ENCODE measurements at regions not wholly inside any gene's neighbourhood (a gene's known extent, or its start where the extent isn't known, plus 50 kb on each side); places are given as distances from the start of the nearest gene placed in this dataset.
"Not testable (repeated sequence)": the region's sequence is repeated elsewhere in the genome, so short reads cannot be mapped to it uniquely, and the experiment has no call there.

DNA sequence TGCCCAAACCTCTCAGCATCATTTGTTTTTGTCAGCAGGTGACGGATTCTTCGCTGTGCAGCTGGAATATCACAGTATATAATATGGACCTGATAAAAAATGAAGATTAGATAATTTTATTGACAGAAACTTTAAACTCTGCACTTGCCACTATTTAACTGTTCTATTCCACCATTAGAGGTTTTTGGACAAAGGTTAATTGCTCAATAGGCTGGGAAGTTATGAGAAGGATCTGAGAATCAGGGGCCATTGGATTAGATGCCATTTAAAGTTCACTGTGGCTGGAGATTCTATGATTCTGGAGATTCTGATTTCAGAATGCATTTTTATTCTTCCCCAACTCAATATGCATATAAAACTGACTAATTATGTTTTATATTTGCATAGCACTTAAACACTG lies 59.8 kb upstream of the ANXA1 start:
- Histone ChIP-seq H3K9me2 (ENCODE audit: insufficient read depth) (0 out of 2 replicates have a peak, but pooled peaks cover 4% of the 10 kb centered on the region), H3K27ac (no peak overlapping the region), H3K9me3 (ENCODE audit: insufficient read depth, low read depth) (no peaks in the 10 kb centered on the region), H3K4me1 (replicated peaks; ENCODE audit: insufficient read depth) (0 out of 2 replicates have a peak, but pooled peaks cover 12% of the 10 kb centered on the region), H2AFZ (no peak overlapping the region), H3K79me2 (ENCODE audit: low read depth) (no peaks in the 10 kb centered on the region), H3K4me3 (no peak overlapping the region), H4K20me1 (ENCODE audit: insufficient read depth) (no peaks in the 10 kb centered on the region), H3K36me3 (ENCODE audit: low read depth) (no peaks in the 10 kb centered on the region), H3K4me2 (no peak overlapping the region), H3K27me3 (ENCODE audit: insufficient read depth, low read depth) (no peaks in the 10 kb centered on the region), H3F3A (ENCODE audit: insufficient read depth, low read depth) (no peaks in the 10 kb centered on the region)
- no peak for TF ChIP-seq EZH2 (IDR thresholded peaks at IDR 0.05; ENCODE audit: low read depth)
- TF ChIP-seq, protein P1, sequence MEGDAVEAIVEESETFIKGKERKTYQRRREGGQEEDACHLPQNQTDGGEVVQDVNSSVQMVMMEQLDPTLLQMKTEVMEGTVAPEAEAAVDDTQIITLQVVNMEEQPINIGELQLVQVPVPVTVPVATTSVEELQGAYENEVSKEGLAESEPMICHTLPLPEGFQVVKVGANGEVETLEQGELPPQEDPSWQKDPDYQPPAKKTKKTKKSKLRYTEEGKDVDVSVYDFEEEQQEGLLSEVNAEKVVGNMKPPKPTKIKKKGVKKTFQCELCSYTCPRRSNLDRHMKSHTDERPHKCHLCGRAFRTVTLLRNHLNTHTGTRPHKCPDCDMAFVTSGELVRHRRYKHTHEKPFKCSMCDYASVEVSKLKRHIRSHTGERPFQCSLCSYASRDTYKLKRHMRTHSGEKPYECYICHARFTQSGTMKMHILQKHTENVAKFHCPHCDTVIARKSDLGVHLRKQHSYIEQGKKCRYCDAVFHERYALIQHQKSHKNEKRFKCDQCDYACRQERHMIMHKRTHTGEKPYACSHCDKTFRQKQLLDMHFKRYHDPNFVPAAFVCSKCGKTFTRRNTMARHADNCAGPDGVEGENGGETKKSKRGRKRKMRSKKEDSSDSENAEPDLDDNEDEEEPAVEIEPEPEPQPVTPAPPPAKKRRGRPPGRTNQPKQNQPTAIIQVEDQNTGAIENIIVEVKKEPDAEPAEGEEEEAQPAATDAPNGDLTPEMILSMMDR (conservative IDR thresholded peaks at IDR 0.05): no peak
- ChIA-PET POLR2A (ENCODE audit: unreplicated experiment) (no interaction called here), CTCF (no interaction called here)
- no TSS peak for BruUV-seq (replicated peaks)
- no peak for DNase-seq
- intact Hi-C loops (cut with micrococcal nuclease; ENCODE audit: unreplicated experiment): no loop called here

DNA sequence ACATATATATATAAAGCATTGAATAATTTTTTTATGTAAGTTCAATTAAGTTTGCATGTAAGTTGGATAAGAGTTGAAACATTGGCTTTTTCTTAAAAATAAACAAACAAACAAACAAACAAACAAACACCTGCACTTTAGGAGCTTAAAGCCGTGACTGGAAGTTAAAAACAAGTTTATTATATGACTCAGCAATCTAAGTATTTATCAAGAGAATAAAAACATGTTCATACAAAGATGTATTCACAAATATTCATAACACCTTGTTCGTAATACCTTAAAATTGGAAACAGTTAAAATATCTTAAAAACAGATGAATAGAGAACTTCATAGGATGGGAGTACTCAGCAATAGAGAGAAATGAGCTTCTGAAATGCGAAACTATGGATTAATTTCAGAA lies 61.5 kb upstream of the ANXA1 start:
- BruUV-seq (replicated peaks): no TSS peak

DNA sequence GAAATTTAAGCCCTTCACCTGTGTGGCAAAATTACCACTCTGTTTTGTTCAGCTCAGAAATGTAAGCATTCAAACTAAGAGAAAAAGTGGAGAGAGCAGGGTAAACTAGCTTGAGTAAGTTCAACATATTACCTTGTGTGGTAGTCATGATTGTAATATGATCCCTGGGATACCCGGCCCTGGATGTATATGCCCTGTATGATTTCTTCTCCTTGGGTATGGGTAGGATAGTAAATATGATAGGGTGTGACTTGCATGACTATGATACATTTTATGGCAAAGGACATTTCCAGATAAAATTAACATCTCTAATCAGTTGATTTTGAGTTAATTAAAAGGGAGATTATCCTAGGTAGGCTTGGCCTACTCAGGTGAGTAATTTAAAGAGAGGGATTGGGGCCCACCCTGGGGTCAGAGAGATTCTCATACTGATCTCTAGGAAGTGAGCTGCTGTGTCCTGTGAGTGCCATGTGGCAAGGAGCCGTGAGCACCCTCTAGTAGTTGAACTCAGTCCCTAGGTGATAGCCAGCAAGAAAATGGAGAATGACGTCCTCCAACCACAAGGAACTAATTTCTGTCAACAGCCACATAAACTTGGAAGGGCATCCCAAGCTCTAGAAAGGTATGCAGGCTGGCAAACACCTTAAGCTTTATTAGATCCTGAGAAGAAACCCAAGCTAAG lies 62.2 kb upstream of the ANXA1 start:
- POLR2A ChIA-PET (ENCODE audit: unreplicated experiment): no interaction called here
- Histone ChIP-seq H3K4me1 (replicated peaks; ENCODE audit: insufficient read depth) (0 out of 2 replicates have a peak, but pooled peaks cover 12% of the 10 kb centered on the region), H3K9me2 (ENCODE audit: insufficient read depth) (0 out of 2 replicates have a peak, but pooled peaks cover 4% of the 10 kb centered on the region)

More for the DNA sequence above, 61.5 kb upstream of the ANXA1 start:
- Histone ChIP-seq H3K27ac (no peak overlapping the region), H3K4me1 (replicated peaks; ENCODE audit: insufficient read depth) (0 out of 2 replicates have a peak, but pooled peaks cover 12% of the 10 kb centered on the region), H3K36me3 (ENCODE audit: low read depth) (no peaks in the 10 kb centered on the region), H3K79me2 (ENCODE audit: low read depth) (no peaks in the 10 kb centered on the region), H3K27me3 (ENCODE audit: insufficient read depth, low read depth) (no peaks in the 10 kb centered on the region), H4K20me1 (ENCODE audit: insufficient read depth) (no peaks in the 10 kb centered on the region), H3F3A (ENCODE audit: insufficient read depth, low read depth) (no peaks in the 10 kb centered on the region), H3K4me2 (no peak overlapping the region), H3K9me3 (ENCODE audit: insufficient read depth, low read depth) (no peaks in the 10 kb centered on the region), H2AFZ (no peak overlapping the region), H3K9me2 (ENCODE audit: insufficient read depth) (0 out of 2 replicates have a peak, but pooled peaks cover 4% of the 10 kb centered on the region), H3K4me3 (no peak overlapping the region)
- TF ChIP-seq, protein P1 (conservative IDR thresholded peaks at IDR 0.05): no peak
- no peak for TF ChIP-seq EZH2 (IDR thresholded peaks at IDR 0.05; ENCODE audit: low read depth)
- DNase-seq: no peak
- intact Hi-C loops (cut with micrococcal nuclease; ENCODE audit: unreplicated experiment): no loop called here
- ChIA-PET CTCF (interaction anchor here (0.6 kb wide), 1 partner anchor 22 kb away, joined by 3 read pairs; no protein-coding TSS in a partner anchor), POLR2A (ENCODE audit: unreplicated experiment) (interaction anchor here (0.6 kb wide), 1 partner anchor 12 kb away, joined by 4 read pairs; no protein-coding TSS in a partner anchor)

DNA sequence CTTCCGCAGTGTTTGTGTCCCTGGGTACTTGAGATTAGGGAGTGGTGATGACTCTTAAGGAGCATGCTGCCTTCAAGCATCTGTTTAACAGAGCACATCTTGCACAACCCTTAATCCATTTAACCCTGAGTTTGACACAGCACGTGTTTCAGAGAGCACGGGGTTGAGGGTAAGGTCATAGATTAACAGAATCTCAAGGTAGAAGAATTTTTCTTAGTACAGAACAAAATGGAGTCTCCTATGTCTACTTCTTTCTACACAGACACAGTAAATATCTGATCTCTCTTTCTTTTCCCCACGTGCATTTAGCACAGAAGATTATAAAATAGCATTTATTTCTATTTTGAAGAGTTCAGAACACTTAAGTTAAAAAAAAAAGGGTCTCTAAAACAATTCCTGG lies 63.8 kb upstream of the ANXA1 start:
- intact Hi-C loops (cut with micrococcal nuclease; ENCODE audit: unreplicated experiment); CTCF ChIA-PET; DNase-seq; H3K4me3 ChIP-seq; H3K27ac ChIP-seq; H3K36me3 ChIP-seq (ENCODE audit: low read depth); H3K4me2 ChIP-seq; H3K9me3 ChIP-seq (ENCODE audit: insufficient read depth, low read depth); H2AFZ ChIP-seq; H3F3A ChIP-seq (ENCODE audit: insufficient read depth, low read depth); H4K20me1 ChIP-seq (ENCODE audit: insufficient read depth); H3K4me1 ChIP-seq (replicated peaks; ENCODE audit: insufficient read depth); BruUV-seq (replicated peaks); H3K79me2 ChIP-seq (ENCODE audit: low read depth); H3K9me2 ChIP-seq (ENCODE audit: insufficient read depth); POLR2A ChIA-PET (ENCODE audit: unreplicated experiment); H3K27me3 ChIP-seq (ENCODE audit: insufficient read depth, low read depth): not testable (repeated sequence)

More for the DNA sequence above, 62.2 kb upstream of the ANXA1 start:
- Histone ChIP-seq H2AFZ (no peak overlapping the region; the same call in 1 of the 2 replicates), H3K4me2 (no peak overlapping the region), H3K27ac (no peak overlapping the region), H3K9me3 (ENCODE audit: insufficient read depth, low read depth) (no peaks in the 10 kb centered on the region), H3K79me2 (ENCODE audit: low read depth) (no peaks in the 10 kb centered on the region), H3F3A (ENCODE audit: insufficient read depth, low read depth) (no peaks in the 10 kb centered on the region), H3K27me3 (ENCODE audit: insufficient read depth, low read depth) (no peaks in the 10 kb centered on the region), H3K4me3 (no peak overlapping the region), H4K20me1 (ENCODE audit: insufficient read depth) (no peaks in the 10 kb centered on the region), H3K36me3 (ENCODE audit: low read depth) (no peaks in the 10 kb centered on the region)
- DNase-seq: no peak
- intact Hi-C loops (cut with micrococcal nuclease; ENCODE audit: unreplicated experiment): no loop called here
- TF ChIP-seq EZH2 (IDR thresholded peaks at IDR 0.05; ENCODE audit: low read depth): no peak
- TF ChIP-seq, protein P1 (conservative IDR thresholded peaks at IDR 0.05): no peak
- no TSS peak for BruUV-seq (replicated peaks)
- CTCF ChIA-PET: no interaction called here
